ENCODE measurements at regions not wholly inside any gene's neighbourhood (a gene's known extent, or its start where the extent isn't known, plus 50 kb on each side); places are given as distances from the start of the nearest gene placed in this dataset.
"Not testable (repeated sequence)": the region's sequence is repeated elsewhere in the genome, so short reads cannot be mapped to it uniquely, and the experiment has no call there.

GRCh38 chr5:17896605-17897004 is 262.3 kb downstream of the TAF11L14 start:
- DNase-seq: no peak

GRCh38 chr5:17897776-17898175 is 263.5 kb downstream of the TAF11L14 start:
- no peak for DNase-seq

GRCh38 chr5:17898766-17899165 is 264.5 kb downstream of the TAF11L14 start:
- no peak for DNase-seq

- DNase-seq: no peak
These were observed 272.8 kb downstream of the TAF11L14 start for GRCh38 chr5:17907094-17907493.

GRCh38 chr5:17910318-17910717 is 276.1 kb downstream of the TAF11L14 start:
- no peak for DNase-seq

GRCh38 chr5:17912794-17913193 is 278.5 kb downstream of the TAF11L14 start:
- DNase-seq: no peak

- DNase-seq: no peak
These were observed 282.2 kb downstream of the TAF11L14 start for GRCh38 chr5:17916446-17916845.

GRCh38 chr5:17917465-17917864 is 283.2 kb downstream of the TAF11L14 start:
- no peak for DNase-seq

- DNase-seq: no peak
These were observed 284.3 kb downstream of the TAF11L14 start for GRCh38 chr5:17918373-17919104.

GRCh38 chr5:17925276-17925675 is 291.0 kb downstream of the TAF11L14 start:
- DNase-seq: no peak

GRCh38 chr5:17928581-17928981 is 294.3 kb downstream of the TAF11L14 start:
- DNase-seq: no peak

GRCh38 chr5:17929171-17929570 is 294.9 kb downstream of the TAF11L14 start:
- no peak for DNase-seq

- DNase-seq: no peak
These were observed 296.1 kb downstream of the TAF11L14 start for GRCh38 chr5:17930346-17930745.

GRCh38 chr5:17944046-17944445 is 309.8 kb downstream of the TAF11L14 start:
- DNase-seq: no peak

GRCh38 chr5:17947029-17947428 is 312.8 kb downstream of the TAF11L14 start:
- no peak for DNase-seq

- DNase-seq: no peak
These were observed 317.3 kb downstream of the TAF11L14 start for GRCh38 chr5:17951392-17952169.

- DNase-seq: no peak
These were observed 318.0 kb downstream of the TAF11L14 start for GRCh38 chr5:17952231-17952630.

GRCh38 chr5:17964067-17964466 is 329.8 kb downstream of the TAF11L14 start:
- no peak for DNase-seq

- no peak for DNase-seq
These were observed 332.6 kb downstream of the TAF11L14 start for GRCh38 chr5:17966640-17967402.

GRCh38 chr5:17976404-17976803 is 342.1 kb downstream of the TAF11L14 start:
- no peak for DNase-seq

GRCh38 chr5:17978954-17979353 is 344.7 kb downstream of the TAF11L14 start:
- no peak for DNase-seq

GRCh38 chr5:17982626-17983025 is 348.4 kb downstream of the TAF11L14 start:
- DNase-seq: not testable (repeated sequence)

- DNase-seq: no peak
These were observed 354.8 kb downstream of the TAF11L14 start for GRCh38 chr5:17989036-17989435.

All from activated CD8-positive, alpha-beta memory T cell treated with anti-CD3 and anti-CD28 coated beads, Interleukin-2, amount 50 U/mL, for 48 hours (primary cell).